ENCODE measurements at regions not wholly inside any gene's neighbourhood (a gene's known extent, or its start where the extent isn't known, plus 50 kb on each side); places are given as distances from the start of the nearest gene placed in this dataset.

- 83 to 92% (median 84%) methylated on average over 16 of the region's 16 CpGs for WGBS, 3 donors
- TF ChIP-seq POLR2A (IDR thresholded peaks at IDR 0.05), result no peak
- no peak for TF ChIP-seq CTCF (IDR thresholded peaks at IDR 0.05)
- TF ChIP-seq EP300 (IDR thresholded peaks at IDR 0.05), result no peak
- Histone ChIP-seq H3K27me3 (no peaks in the 10 kb centered on the region), H3K9me3 (no peaks in the 10 kb centered on the region), H3K4me3 (no peak overlapping the region), H3K36me3 (no peaks in the 10 kb centered on the region), H3K4me1 (ENCODE audit: insufficient read depth) (no peaks in the 10 kb centered on the region), H3K27ac (no peak overlapping the region)
- intact Hi-C loops (cut with DNase I), result loop anchor here in 1 of 4 donors (2.0 kb wide), 1 partner anchor 72 kb away; no protein-coding TSS in a partner anchor
- no peak for DNase-seq
Measured at GRCh38 chr22:47552541-47553205, 790.2 kb downstream of the TBC1D22A start.

DNA sequence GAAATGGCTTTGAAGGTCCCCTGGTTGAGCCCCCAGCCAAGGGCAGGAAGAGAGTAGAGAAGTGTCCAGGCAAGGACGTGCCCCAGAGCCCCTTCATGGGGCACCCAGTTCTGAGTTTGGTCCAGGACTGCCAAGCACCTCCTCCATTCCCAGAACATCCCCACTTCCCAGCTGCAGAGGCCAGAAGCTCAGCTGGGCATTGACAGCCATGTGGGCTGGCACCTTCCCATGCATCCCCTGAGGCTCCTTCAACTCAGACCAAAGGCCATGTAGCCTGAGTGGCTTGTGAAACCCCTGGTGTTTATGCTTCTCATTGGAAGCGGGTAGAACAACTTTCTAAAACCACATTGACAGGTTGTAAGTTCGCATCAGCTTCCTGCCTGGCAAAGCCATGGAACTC is 789.6 kb downstream of the TBC1D22A start:
- Histone ChIP-seq H3K4me3 (no peak overlapping the region), H3K27ac (no peak overlapping the region), H3K9me3 (no peaks in the 10 kb centered on the region), H3K4me1 (ENCODE audit: insufficient read depth) (no peaks in the 10 kb centered on the region), H3K27me3 (no peaks in the 10 kb centered on the region), H3K36me3 (no peaks in the 10 kb centered on the region)
- no peak for TF ChIP-seq CTCF (IDR thresholded peaks at IDR 0.05)
- no peak for TF ChIP-seq POLR2A (IDR thresholded peaks at IDR 0.05)
- no peak for TF ChIP-seq EP300 (IDR thresholded peaks at IDR 0.05)
- 89 to 90% (median 89%) methylated on average over 3 of the region's 3 CpGs for WGBS, 3 donors
- intact Hi-C loops (cut with DNase I), result loop anchor here in 1 of 4 donors (2.0 kb wide), 1 partner anchor 71 kb away; no protein-coding TSS in a partner anchor
- no peak for DNase-seq

GRCh38 chr22:47551431-47551775 is 789.0 kb downstream of the TBC1D22A start:
- 77 to 87% (median 80%) methylated on average over 7 of the region's 7 CpGs for WGBS, 3 donors
- intact Hi-C loops (cut with DNase I), result no loop called here

More at GRCh38 chr22:47551431-47551775, 789.0 kb downstream of the TBC1D22A start:
- H3K27me3 ChIP-seq, result no peaks in the 10 kb centered on the region
- TF ChIP-seq POLR2A (IDR thresholded peaks at IDR 0.05) (no peak), CTCF (IDR thresholded peaks at IDR 0.05) (no peak), EP300 (IDR thresholded peaks at IDR 0.05) (no peak)
- H3K4me3 ChIP-seq, result no peak overlapping the region
- no peak overlapping the region for H3K27ac ChIP-seq
- H3K9me3 ChIP-seq, result no peaks in the 10 kb centered on the region
- H3K4me1 ChIP-seq (ENCODE audit: insufficient read depth), result no peaks in the 10 kb centered on the region
- no peaks in the 10 kb centered on the region for H3K36me3 ChIP-seq
- DNase-seq, result no peak
